HCT116 (cell line): ENCODE measurements at regions not wholly inside any gene's neighbourhood (a gene's known extent, or its start where the extent isn't known, plus 50 kb on each side); places are given as distances from the start of the nearest gene placed in this dataset.

ENCODE experiments used
- CEBPB ChIP-seq: IDR thresholded peaks from 2 replicates; pipeline ENCODE4 v1.6.1; 2012; ENCODE audit warnings: low read depth
- TF ChIP-seq, protein P1 (sequence below), 3 experiments: fragments of 200-600 bp in 1 of 3; sonication (generic) in 1 of 3; IDR thresholded peaks in 2 of 3; conservative IDR thresholded peaks in 1 of 3; 2 replicates each; pipeline ENCODE4 v1.5.1; 2012 to 2017; ENCODE audit warnings: low read depth in 2 of 3, low read length in 2 of 3, antibody characterized with exemption in 1 of 3, borderline replicate concordance in 1 of 3, control low read depth in 1 of 3, mild to moderate bottlenecking in 1 of 3, mixed read lengths in 1 of 3, mixed run types in 1 of 3, moderate library complexity in 1 of 3; ENCODE audit not compliant: insufficient read depth in 1 of 3

DNA sequence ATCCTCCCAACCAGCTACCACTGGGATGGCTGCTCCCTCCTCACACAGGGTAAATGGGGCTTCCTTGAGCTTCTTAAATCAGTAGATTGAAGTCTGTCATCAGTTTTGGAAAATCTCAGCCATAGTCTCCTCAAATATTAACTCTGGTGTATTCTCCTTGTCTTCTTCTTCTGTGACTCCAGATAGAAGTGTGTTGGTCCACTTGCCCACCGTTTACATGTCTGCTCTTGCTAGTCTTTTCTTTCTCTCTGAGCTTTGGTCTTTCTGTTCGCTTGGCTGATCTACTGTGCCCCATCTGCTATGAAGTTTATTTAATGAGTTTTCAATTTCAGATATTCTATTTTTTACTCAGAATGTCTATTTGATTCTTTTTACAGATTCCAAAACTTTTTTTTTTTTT lies 281.7 kb upstream of the HDAC4 start:
- TF ChIP-seq CEBPB, result no peak
- TF ChIP-seq, protein P1, sequence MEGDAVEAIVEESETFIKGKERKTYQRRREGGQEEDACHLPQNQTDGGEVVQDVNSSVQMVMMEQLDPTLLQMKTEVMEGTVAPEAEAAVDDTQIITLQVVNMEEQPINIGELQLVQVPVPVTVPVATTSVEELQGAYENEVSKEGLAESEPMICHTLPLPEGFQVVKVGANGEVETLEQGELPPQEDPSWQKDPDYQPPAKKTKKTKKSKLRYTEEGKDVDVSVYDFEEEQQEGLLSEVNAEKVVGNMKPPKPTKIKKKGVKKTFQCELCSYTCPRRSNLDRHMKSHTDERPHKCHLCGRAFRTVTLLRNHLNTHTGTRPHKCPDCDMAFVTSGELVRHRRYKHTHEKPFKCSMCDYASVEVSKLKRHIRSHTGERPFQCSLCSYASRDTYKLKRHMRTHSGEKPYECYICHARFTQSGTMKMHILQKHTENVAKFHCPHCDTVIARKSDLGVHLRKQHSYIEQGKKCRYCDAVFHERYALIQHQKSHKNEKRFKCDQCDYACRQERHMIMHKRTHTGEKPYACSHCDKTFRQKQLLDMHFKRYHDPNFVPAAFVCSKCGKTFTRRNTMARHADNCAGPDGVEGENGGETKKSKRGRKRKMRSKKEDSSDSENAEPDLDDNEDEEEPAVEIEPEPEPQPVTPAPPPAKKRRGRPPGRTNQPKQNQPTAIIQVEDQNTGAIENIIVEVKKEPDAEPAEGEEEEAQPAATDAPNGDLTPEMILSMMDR (IDR thresholded peaks at IDR 0.05 in 2 of 3, conservative IDR thresholded peaks at IDR 0.05 in 1 of 3; ENCODE audit: borderline replicate concordance in 1 of 3, insufficient read depth in 1 of 3, low read depth in 2 of 3, low read length in 2 of 3), result no peak
